H9 (cell line): ENCODE measurements at regions not wholly inside any gene's neighbourhood (a gene's known extent, or its start where the extent isn't known, plus 50 kb on each side); places are given as distances from the start of the nearest gene placed in this dataset.

Source experiments
- DNase-seq: peaks from one replicate; pipeline ENCODE4 v3.0.0-alpha.2; 2017
- H2AFZ ChIP-seq: one replicate; pipeline ENCODE4 v1.6.1; 2013; ENCODE audit warnings: mild to moderate bottlenecking, low read length, control low read depth, moderate library complexity
- H2AK5ac ChIP-seq: 2 replicates; pipeline ENCODE4 v1.6.1; 2013; ENCODE audit warnings: low read length, control low read depth, mixed read lengths; ENCODE audit not compliant: insufficient read length
- H2BK120ac ChIP-seq: one replicate; pipeline ENCODE4 v1.6.1; 2013; ENCODE audit warnings: low read depth, mild to moderate bottlenecking, low read length, control low read depth, inconsistent platforms; ENCODE audit not compliant: poor library complexity, severe bottlenecking
- H2BK12ac ChIP-seq: 2 replicates; pipeline ENCODE4 v1.6.1; 2013; ENCODE audit warnings: low read length, control low read depth, mixed read lengths, low read depth; ENCODE audit not compliant: insufficient read length
- H2BK15ac ChIP-seq: 2 replicates; pipeline ENCODE4 v1.6.1; 2013; ENCODE audit warnings: low read depth, low read length, control low read depth
- H2BK20ac ChIP-seq: one replicate; pipeline ENCODE4 v1.6.1; 2013; ENCODE audit warnings: low read depth, mild to moderate bottlenecking, low read length, control low read depth, inconsistent platforms; ENCODE audit not compliant: poor library complexity, severe bottlenecking
- H2BK5ac ChIP-seq: 2 replicates; pipeline ENCODE4 v1.6.1; 2013; ENCODE audit warnings: low read length, control low read depth, mixed read lengths; ENCODE audit not compliant: insufficient read length
- H3K14ac ChIP-seq: 2 replicates; pipeline ENCODE4 v1.6.1; 2013; ENCODE audit warnings: low read length, control low read depth; ENCODE audit not compliant: insufficient read depth
- H3K18ac ChIP-seq: 2 replicates; pipeline ENCODE4 v1.6.1; 2013; ENCODE audit warnings: low read depth, mild to moderate bottlenecking, mixed read lengths, low read length, control low read depth; ENCODE audit not compliant: insufficient read length
- H3K23ac ChIP-seq: 2 replicates; pipeline ENCODE4 v1.6.1; 2013; ENCODE audit warnings: low read length, control low read depth, mixed read lengths, low read depth; ENCODE audit not compliant: insufficient read length
- H3K23me2 ChIP-seq: 2 replicates; pipeline ENCODE4 v1.6.1; 2013; ENCODE audit warnings: low read depth, mild to moderate bottlenecking, mixed read lengths, low read length, control low read depth; ENCODE audit not compliant: insufficient read length, poor library complexity, severe bottlenecking
- H3K27ac ChIP-seq: 2 replicates; pipeline ENCODE4 v1.5.1; 2013; ENCODE audit warnings: low read length, control low read depth, mixed read lengths, low read depth; ENCODE audit not compliant: insufficient read length
- H3K27me3 ChIP-seq: 2 replicates; pipeline ENCODE4 v1.6.1; 2013; ENCODE audit warnings: low read length, control low read depth, inconsistent platforms; ENCODE audit not compliant: insufficient read depth
- H3K4ac ChIP-seq: 2 replicates; pipeline ENCODE4 v1.6.1; 2013; ENCODE audit warnings: low read depth, mild to moderate bottlenecking, control low read depth, inconsistent platforms, low read length, moderate library complexity
- H3K4me1 ChIP-seq: 2 replicates; pipeline ENCODE4 v1.6.1; 2013; ENCODE audit warnings: low read length, control low read depth, inconsistent platforms; ENCODE audit not compliant: insufficient read depth
- H3K4me2 ChIP-seq: 2 replicates; pipeline ENCODE4 v1.6.1; 2013; ENCODE audit warnings: low read length, control low read depth, mixed read lengths; ENCODE audit not compliant: insufficient read length, insufficient read depth
- H3K56ac ChIP-seq: 2 replicates; pipeline ENCODE4 v1.6.1; 2013; ENCODE audit warnings: low read depth, mild to moderate bottlenecking, mixed read lengths, low read length, control low read depth; ENCODE audit not compliant: insufficient read length
- H3K79me1 ChIP-seq: 2 replicates; pipeline ENCODE4 v1.6.1; 2013; ENCODE audit warnings: low read depth, mild to moderate bottlenecking, moderate library complexity, low read length, control low read depth, inconsistent platforms; ENCODE audit not compliant: insufficient read depth, poor library complexity, severe bottlenecking
- H3K79me2 ChIP-seq: 2 replicates; pipeline ENCODE4 v1.6.1; 2013; ENCODE audit warnings: low read length, control low read depth, inconsistent platforms; ENCODE audit not compliant: insufficient read depth
- H3K9ac ChIP-seq: 2 replicates; pipeline ENCODE4 v1.6.1; 2013; ENCODE audit warnings: low read length, control low read depth, mixed read lengths; ENCODE audit not compliant: insufficient read length; ENCODE audit errors: extremely low read depth
- H3K9me3 ChIP-seq: one replicate; pipeline ENCODE4 v1.6.1; 2013; ENCODE audit warnings: low read depth, low read length, inconsistent platforms; ENCODE audit not compliant: control insufficient read depth
- H3T11ph ChIP-seq: one replicate; pipeline ENCODE4 v1.6.1; 2013; ENCODE audit warnings: mild to moderate bottlenecking, low read length, control low read depth, inconsistent platforms
- H4K20me1 ChIP-seq: one replicate; pipeline ENCODE4 v1.6.1; 2013; ENCODE audit not compliant: control insufficient read depth, insufficient read length, insufficient read depth
- H4K5ac ChIP-seq: 2 replicates; pipeline ENCODE4 v1.6.1; 2013; ENCODE audit warnings: low read depth, mild to moderate bottlenecking, mixed read lengths, low read length, control low read depth; ENCODE audit not compliant: insufficient read length
- H4K8ac ChIP-seq: replicated peaks from 2 replicates; pipeline ENCODE4 v1.6.1; 2013; ENCODE audit warnings: low read length, control low read depth, mixed read lengths, low read depth; ENCODE audit not compliant: insufficient read length
- H4K91ac ChIP-seq: 2 replicates; pipeline ENCODE4 v1.6.1; 2013; ENCODE audit warnings: low read depth, mild to moderate bottlenecking, moderate library complexity, mixed read lengths, low read length, control low read depth; ENCODE audit not compliant: insufficient read length
- H3K27ac Mint-ChIP-seq, 3 experiments: 2 replicates in 2 of 3; 3 replicates in 1 of 3; pipeline ENCODE4 v1.8.0; 2020 to 2021; ENCODE audit warnings: mixed read lengths in 3 of 3, mild to moderate bottlenecking in 1 of 3, moderate library complexity in 1 of 3
- H3K27me3 Mint-ChIP-seq: 2 replicates; pipeline ENCODE4 v1.8.0; 2021; ENCODE audit warnings: low read depth, mild to moderate bottlenecking, moderate library complexity, mixed read lengths
- H3K36me3 Mint-ChIP-seq, 3 experiments: 2 replicates in 2 of 3; 3 replicates in 1 of 3; pipeline ENCODE4 v1.8.0; 2020 to 2021; ENCODE audit warnings: low read depth in 3 of 3, mixed read lengths in 3 of 3; ENCODE audit not compliant: insufficient read depth in 1 of 3
- H3K4me1 Mint-ChIP-seq, 2 experiments: 2 replicates each; pipeline ENCODE4 v1.8.0; 2020; ENCODE audit warnings: mixed read lengths in 2 of 2
- H3K4me3 Mint-ChIP-seq, 2 experiments: 2 replicates in 1 of 2; 3 replicates in 1 of 2; pipeline ENCODE4 v1.8.0; 2020 to 2021; ENCODE audit warnings: mild to moderate bottlenecking in 2 of 2, mixed read lengths in 2 of 2, moderate library complexity in 1 of 2
- H3K9me3 Mint-ChIP-seq, 2 experiments: 2 replicates in 1 of 2; 3 replicates in 1 of 2; pipeline ENCODE4 v1.8.0; 2020; ENCODE audit warnings: mild to moderate bottlenecking in 2 of 2, mixed read lengths in 2 of 2, moderate library complexity in 1 of 2
- CTCF ChIP-seq: fragments of 200-600 bp; sonication (generic); conservative IDR thresholded peaks from 3 replicates; pipeline ENCODE4 v1.8.0; 2021; ENCODE audit warnings: antibody characterized with exemption, mild to moderate bottlenecking
- WGBS: extraction: QIAGEN DNeasy Blood & Tissue Kit; methylation state at CpG from one replicate; pipeline ENCODE4 v1.1.7; 2013; ENCODE audit warnings: missing lambda C conversion rate, low lambda C conversion rate, mixed read lengths; ENCODE audit not compliant: insufficient read length; ENCODE audit errors: extremely low coverage; 5-methylcytosine and 5-hydroxymethylcytosine counted together

GRCh38 chr11:122304973-122305372 is 189.0 kb upstream of the BLID start:
- H3K23ac ChIP-seq, result no peak overlapping the region
- H3K4me1 ChIP-seq, result peaks cover 6% of the 10 kb centered on the region; the same call in 1 of the 2 replicates
- H3K27me3 ChIP-seq, result no peaks in the 10 kb centered on the region
- H4K91ac ChIP-seq, result no peak overlapping the region
- no CpG with 5 or more reads among the region's 1 CpG for WGBS
- no peak overlapping the region for H2BK15ac ChIP-seq
- Mint-ChIP-seq H3K4me1 (peaks cover 59 to 63% of the 10 kb centered on the region in 2 experiments), H3K9me3 (peaks cover 1 to 3% of the 10 kb centered on the region in 2 experiments), H3K4me3 (no peak overlapping the region), H3K36me3 (peaks cover 0 to 2% (median 1%) of the 10 kb centered on the region in 3 experiments; a peak in 3 of 7 replicates), H3K27me3 (peaks cover 6% of the 10 kb centered on the region; the same call in 1 of the 2 replicates), H3K27ac (no peak overlapping the region)
- H3K79me2 ChIP-seq, result no peaks in the 10 kb centered on the region
- H3K14ac ChIP-seq, result no peak overlapping the region
- H3K9ac ChIP-seq, result no peak overlapping the region
- H2BK20ac ChIP-seq, result no peak overlapping the region
- no peak overlapping the region for H2BK120ac ChIP-seq
- H3T11ph ChIP-seq, result no peak overlapping the region
- no peak overlapping the region for H4K8ac ChIP-seq
- H3K23me2 ChIP-seq, result no peaks in the 10 kb centered on the region
- no peaks in the 10 kb centered on the region for H3K79me1 ChIP-seq
- TF ChIP-seq CTCF, result no peak
- no peak overlapping the region for H2BK12ac ChIP-seq
- H3K9me3 ChIP-seq, result no peaks in the 10 kb centered on the region
- no peak overlapping the region for H4K5ac ChIP-seq
- H2BK5ac ChIP-seq, result no peak overlapping the region
- H3K4me2 ChIP-seq, result no peak overlapping the region
- no peak overlapping the region for H2AFZ ChIP-seq
- H3K4ac ChIP-seq, result no peak overlapping the region
- no peak overlapping the region for H3K27ac ChIP-seq
- no peak overlapping the region for H3K56ac ChIP-seq
- no peak overlapping the region for H3K18ac ChIP-seq
- H2AK5ac ChIP-seq, result no peak overlapping the region
- no peak for DNase-seq
- H4K20me1 ChIP-seq, result no peaks in the 10 kb centered on the region
